ENCODE measurements at regions not wholly inside any gene's neighbourhood (a gene's known extent, or its start where the extent isn't known, plus 50 kb on each side); places are given as distances from the start of the nearest gene placed in this dataset.

- no peak overlapping the region for H3K4me2 ChIP-seq (ENCODE audit: low read length)
- no peaks in the 10 kb centered on the region for H3K9me3 ChIP-seq (ENCODE audit: low read length)
- H3K27me3 ChIP-seq (ENCODE audit: insufficient read depth, low read depth, low read length) = no peaks in the 10 kb centered on the region
- no peaks in the 10 kb centered on the region for H3K9me2 ChIP-seq (ENCODE audit: insufficient read depth, low read length)
- no peaks in the 10 kb centered on the region for H3K36me3 ChIP-seq (ENCODE audit: insufficient read depth, low read length)
- H3K9ac ChIP-seq (ENCODE audit: low read length) = no peak overlapping the region
- no peak for TF ChIP-seq RAD21 (conservative IDR thresholded peaks at IDR 0.05)
- TF ChIP-seq SMC3 (conservative IDR thresholded peaks at IDR 0.05; ENCODE audit: poor library complexity) = no peak
- no peak for TF ChIP-seq POLR2AphosphoS5 (IDR thresholded peaks at IDR 0.05)
- no peak for TF ChIP-seq REST (IDR thresholded peaks at IDR 0.05; ENCODE audit: borderline replicate concordance)
- no peak for TF ChIP-seq MXI1 (conservative IDR thresholded peaks at IDR 0.05; ENCODE audit: poor library complexity, severe bottlenecking)
- TF ChIP-seq EP300 (conservative IDR thresholded peaks at IDR 0.05; ENCODE audit: poor library complexity, severe bottlenecking) = no peak
- TF ChIP-seq EZH2 (IDR thresholded peaks at IDR 0.05; ENCODE audit: borderline replicate concordance, insufficient read depth, low read length, poor library complexity, severe bottlenecking) = no peak
- TF ChIP-seq TAF1 (IDR thresholded peaks at IDR 0.05; ENCODE audit: low read depth) = no peak
- TF ChIP-seq, protein P1, sequence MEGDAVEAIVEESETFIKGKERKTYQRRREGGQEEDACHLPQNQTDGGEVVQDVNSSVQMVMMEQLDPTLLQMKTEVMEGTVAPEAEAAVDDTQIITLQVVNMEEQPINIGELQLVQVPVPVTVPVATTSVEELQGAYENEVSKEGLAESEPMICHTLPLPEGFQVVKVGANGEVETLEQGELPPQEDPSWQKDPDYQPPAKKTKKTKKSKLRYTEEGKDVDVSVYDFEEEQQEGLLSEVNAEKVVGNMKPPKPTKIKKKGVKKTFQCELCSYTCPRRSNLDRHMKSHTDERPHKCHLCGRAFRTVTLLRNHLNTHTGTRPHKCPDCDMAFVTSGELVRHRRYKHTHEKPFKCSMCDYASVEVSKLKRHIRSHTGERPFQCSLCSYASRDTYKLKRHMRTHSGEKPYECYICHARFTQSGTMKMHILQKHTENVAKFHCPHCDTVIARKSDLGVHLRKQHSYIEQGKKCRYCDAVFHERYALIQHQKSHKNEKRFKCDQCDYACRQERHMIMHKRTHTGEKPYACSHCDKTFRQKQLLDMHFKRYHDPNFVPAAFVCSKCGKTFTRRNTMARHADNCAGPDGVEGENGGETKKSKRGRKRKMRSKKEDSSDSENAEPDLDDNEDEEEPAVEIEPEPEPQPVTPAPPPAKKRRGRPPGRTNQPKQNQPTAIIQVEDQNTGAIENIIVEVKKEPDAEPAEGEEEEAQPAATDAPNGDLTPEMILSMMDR (IDR thresholded peaks at IDR 0.05; ENCODE audit: poor library complexity, severe bottlenecking) = no peak
- no peaks in the 10 kb centered on the region for H4K20me1 ChIP-seq (ENCODE audit: insufficient read depth)
- H3F3A ChIP-seq (ENCODE audit: insufficient read depth, low read length, poor library complexity, severe bottlenecking) = no peaks in the 10 kb centered on the region
- H3K79me2 ChIP-seq (replicated peaks; ENCODE audit: insufficient read depth, low read length) = no peaks in the 10 kb centered on the region
- H2AFZ ChIP-seq (ENCODE audit: low read depth, low read length) = no peak overlapping the region
- no peak overlapping the region for H3K4me3 ChIP-seq (ENCODE audit: low read length)
- H3K27ac ChIP-seq (ENCODE audit: low read length) = no peak overlapping the region
Measured at GRCh38 chr10:55740110-55740509, 620.9 kb downstream of the ZWINT start.

DNA sequence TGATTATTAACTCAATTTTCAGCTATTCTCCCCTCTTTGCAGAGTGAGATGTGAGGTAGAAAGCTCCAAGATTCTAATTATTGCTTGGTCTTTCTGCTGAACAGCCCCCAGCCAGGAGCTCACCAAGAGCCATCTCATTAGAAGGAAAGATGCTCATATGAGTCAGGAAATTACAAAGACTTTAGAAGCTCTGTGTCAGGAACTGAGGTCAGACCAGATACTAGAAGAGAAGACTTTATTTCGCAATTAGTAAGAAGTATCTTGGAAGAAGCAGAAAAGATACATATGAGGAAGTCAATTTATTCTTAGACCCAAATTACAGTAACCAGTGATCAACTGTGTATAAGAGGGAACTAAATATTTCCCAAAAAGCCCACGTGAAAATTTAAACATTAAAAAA, 626.9 kb downstream of the ZWINT start:
- no peaks in the 10 kb centered on the region for H3F3A ChIP-seq (ENCODE audit: insufficient read depth, low read length, poor library complexity, severe bottlenecking)
- H3K79me2 ChIP-seq (replicated peaks; ENCODE audit: insufficient read depth, low read length) = no peaks in the 10 kb centered on the region
- H3K36me3 ChIP-seq (ENCODE audit: insufficient read depth, low read length) = no peaks in the 10 kb centered on the region
- no peak overlapping the region for H3K4me3 ChIP-seq (ENCODE audit: low read length)
- no peak overlapping the region for H3K27ac ChIP-seq (ENCODE audit: low read length)
- no peak overlapping the region for H2AFZ ChIP-seq (ENCODE audit: low read depth, low read length)
- TF ChIP-seq EZH2 (IDR thresholded peaks at IDR 0.05; ENCODE audit: borderline replicate concordance, insufficient read depth, low read length, poor library complexity, severe bottlenecking) (no peak), POLR2AphosphoS5 (IDR thresholded peaks at IDR 0.05) (no peak), TAF1 (IDR thresholded peaks at IDR 0.05; ENCODE audit: low read depth) (no peak), RAD21 (conservative IDR thresholded peaks at IDR 0.05) (no peak), SMC3 (conservative IDR thresholded peaks at IDR 0.05; ENCODE audit: poor library complexity) (no peak), REST (IDR thresholded peaks at IDR 0.05; ENCODE audit: borderline replicate concordance) (no peak), EP300 (conservative IDR thresholded peaks at IDR 0.05; ENCODE audit: poor library complexity, severe bottlenecking) (no peak), MXI1 (conservative IDR thresholded peaks at IDR 0.05; ENCODE audit: poor library complexity, severe bottlenecking) (no peak)
- TF ChIP-seq, protein P1 (IDR thresholded peaks at IDR 0.05; ENCODE audit: poor library complexity, severe bottlenecking) = no peak
- H4K20me1 ChIP-seq (ENCODE audit: insufficient read depth) = no peaks in the 10 kb centered on the region
- no peaks in the 10 kb centered on the region for H3K9me2 ChIP-seq (ENCODE audit: insufficient read depth, low read length)
- H3K9me3 ChIP-seq (ENCODE audit: low read length) = no peaks in the 10 kb centered on the region
- no peak overlapping the region for H3K4me2 ChIP-seq (ENCODE audit: low read length)
- H3K27me3 ChIP-seq (ENCODE audit: insufficient read depth, low read depth, low read length) = no peaks in the 10 kb centered on the region
- H3K9ac ChIP-seq (ENCODE audit: low read length) = no peak overlapping the region

Measured in neural cell (in vitro differentiated cells).